ENCODE measurements at regions not wholly inside any gene's neighbourhood (a gene's known extent, or its start where the extent isn't known, plus 50 kb on each side); places are given as distances from the start of the nearest gene placed in this dataset.
"Not testable (repeated sequence)": the region's sequence is repeated elsewhere in the genome, so short reads cannot be mapped to it uniquely, and the experiment has no call there.

- DNase-seq: peak; percentile 10
These were observed 410.7 kb downstream of the MIAT start for GRCh38 chr22:27068121-27068520.

- no peak for DNase-seq
These were observed 413.2 kb downstream of the MIAT start for GRCh38 chr22:27070594-27070993.

- DNase-seq: no peak
These were observed 416.4 kb downstream of the MIAT start for GRCh38 chr22:27073601-27074425.

GRCh38 chr22:27075028-27075678 lies 417.8 kb downstream of the MIAT start:
- no peak for DNase-seq

- DNase-seq: no peak
These were observed 418.5 kb downstream of the MIAT start for GRCh38 chr22:27075891-27076290.

- DNase-seq: not testable (repeated sequence)
These were observed 420.7 kb downstream of the MIAT start for GRCh38 chr22:27078064-27078463.

GRCh38 chr22:27080036-27080578 lies 422.7 kb downstream of the MIAT start:
- DNase-seq: no peak

- no peak for DNase-seq
These were observed 423.5 kb downstream of the MIAT start for GRCh38 chr22:27080863-27081262.

- no peak for DNase-seq
These were observed 426.2 kb downstream of the MIAT start for GRCh38 chr22:27083610-27084009.

- no peak for DNase-seq
These were observed 426.7 kb downstream of the MIAT start for GRCh38 chr22:27084130-27084529.

- no peak for DNase-seq
These were observed 429.0 kb downstream of the MIAT start for GRCh38 chr22:27086080-27087044.

- DNase-seq: no peak
These were observed 429.7 kb downstream of the MIAT start for GRCh38 chr22:27087051-27087450.

- DNase-seq: no peak
These were observed 430.6 kb downstream of the MIAT start for GRCh38 chr22:27088026-27088425.

- DNase-seq: no peak
These were observed 431.9 kb downstream of the MIAT start for GRCh38 chr22:27089264-27089663.

GRCh38 chr22:27090611-27091011 lies 433.2 kb downstream of the MIAT start:
- no peak for DNase-seq

GRCh38 chr22:27093422-27093821 lies 436.0 kb downstream of the MIAT start:
- DNase-seq: no peak

GRCh38 chr22:27094633-27095308 lies 437.4 kb downstream of the MIAT start:
- DNase-seq: no peak

GRCh38 chr22:27097506-27097905 lies 440.1 kb downstream of the MIAT start:
- no peak for DNase-seq

- DNase-seq: no peak
These were observed 440.5 kb downstream of the MIAT start for GRCh38 chr22:27097933-27098332.

- DNase-seq: no peak
These were observed 442.7 kb downstream of the MIAT start for GRCh38 chr22:27099946-27100722.

- DNase-seq: no peak
These were observed 443.4 kb downstream of the MIAT start for GRCh38 chr22:27100789-27101188.

GRCh38 chr22:27101288-27101687 lies 443.9 kb downstream of the MIAT start:
- no peak for DNase-seq
